ENCODE measurements at regions not wholly inside any gene's neighbourhood (a gene's known extent, or its start where the extent isn't known, plus 50 kb on each side); places are given as distances from the start of the nearest gene placed in this dataset.
A peak's percentile ranks its signal among the peaks of the same experiment; 100 is the strongest.
"Not testable (repeated sequence)": the region's sequence is repeated elsewhere in the genome, so short reads cannot be mapped to it uniquely, and the experiment has no call there.

DNA sequence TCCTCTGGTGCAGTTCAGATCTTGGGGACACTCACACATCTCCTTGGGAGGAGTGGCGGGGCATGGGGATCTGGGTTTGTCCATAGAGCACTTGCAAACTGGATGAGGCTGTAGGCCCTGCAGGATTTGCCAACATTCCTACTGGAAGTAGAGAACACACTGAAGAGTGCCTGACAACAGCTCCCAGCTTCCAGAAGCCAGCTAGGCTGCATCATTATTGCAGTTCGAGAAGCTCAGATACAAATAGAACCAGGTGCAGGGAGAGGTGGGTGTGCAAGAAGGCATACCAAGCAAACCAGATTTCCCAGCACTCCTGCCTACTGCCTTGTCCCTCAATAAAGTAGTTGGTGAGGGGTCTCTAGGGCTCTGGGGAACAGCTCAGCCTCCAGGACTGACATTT lies 52.5 kb downstream of the RHOB start:
- no peak for DNase-seq

- DNase-seq, result peak; percentile 53 to 82 (median 64)
These were observed 55.1 kb downstream of the RHOB start for GRCh38 chr2:20501974-20502373.

GRCh38 chr2:20502496-20502895 lies 55.6 kb downstream of the RHOB start:
- DNase-seq, result not testable (repeated sequence)

DNA sequence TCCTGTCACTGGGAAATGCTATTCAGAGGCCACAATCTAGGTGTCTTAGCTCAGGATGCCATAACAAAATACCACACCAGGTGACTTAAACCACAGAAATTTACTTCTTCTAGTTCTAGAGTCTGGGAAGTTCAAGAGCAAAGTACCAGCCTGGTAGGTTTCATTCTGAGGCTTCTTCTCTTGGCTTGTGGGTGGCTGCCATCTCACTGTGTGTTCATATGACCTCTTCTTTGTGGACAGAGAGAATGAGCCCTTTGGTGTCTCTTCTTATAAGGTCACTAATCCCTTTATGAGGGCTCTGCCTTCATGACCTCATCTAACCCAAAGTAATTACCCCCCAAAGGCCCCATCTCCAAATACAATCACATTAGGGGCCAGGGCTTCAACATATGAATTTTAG lies 57.3 kb downstream of the RHOB start:
- DNase-seq, result peak in 1 of 4 experiments; percentile 21

DNA sequence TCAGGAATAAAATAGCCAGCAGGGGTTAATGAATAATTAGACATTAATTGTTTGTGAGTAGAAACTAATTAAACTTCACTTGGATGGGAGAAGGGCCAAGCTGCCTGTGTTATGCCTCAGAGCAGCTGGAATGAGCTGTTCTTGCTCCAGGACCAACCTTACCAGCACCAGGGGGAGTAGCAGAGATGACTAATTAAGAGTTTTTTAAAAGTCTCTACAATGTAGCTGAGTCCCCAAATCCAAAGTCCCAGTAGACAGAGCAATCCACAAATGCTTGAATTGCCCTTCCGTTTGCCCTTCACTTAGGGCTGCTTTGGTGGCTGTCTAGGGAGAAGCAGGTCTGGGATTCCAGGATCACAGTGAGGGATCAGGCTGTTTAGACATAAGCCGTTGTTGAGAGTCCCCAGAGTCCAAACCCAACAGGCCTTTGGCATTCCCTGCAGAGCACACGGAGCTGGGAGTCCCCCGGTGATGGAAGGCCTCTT lies 59.4 kb downstream of the RHOB start:
- no peak for DNase-seq

GRCh38 chr2:20507166-20507692 lies 60.4 kb downstream of the RHOB start:
- DNase-seq, result peak; percentile 46 to 74 (median 56)

- peak in 1 of 4 experiments; percentile 13 for DNase-seq
These were observed 60.8 kb downstream of the RHOB start for GRCh38 chr2:20507711-20508110.

- DNase-seq, result no peak
These were observed 62.5 kb downstream of the RHOB start for GRCh38 chr2:20509301-20509769.

DNA sequence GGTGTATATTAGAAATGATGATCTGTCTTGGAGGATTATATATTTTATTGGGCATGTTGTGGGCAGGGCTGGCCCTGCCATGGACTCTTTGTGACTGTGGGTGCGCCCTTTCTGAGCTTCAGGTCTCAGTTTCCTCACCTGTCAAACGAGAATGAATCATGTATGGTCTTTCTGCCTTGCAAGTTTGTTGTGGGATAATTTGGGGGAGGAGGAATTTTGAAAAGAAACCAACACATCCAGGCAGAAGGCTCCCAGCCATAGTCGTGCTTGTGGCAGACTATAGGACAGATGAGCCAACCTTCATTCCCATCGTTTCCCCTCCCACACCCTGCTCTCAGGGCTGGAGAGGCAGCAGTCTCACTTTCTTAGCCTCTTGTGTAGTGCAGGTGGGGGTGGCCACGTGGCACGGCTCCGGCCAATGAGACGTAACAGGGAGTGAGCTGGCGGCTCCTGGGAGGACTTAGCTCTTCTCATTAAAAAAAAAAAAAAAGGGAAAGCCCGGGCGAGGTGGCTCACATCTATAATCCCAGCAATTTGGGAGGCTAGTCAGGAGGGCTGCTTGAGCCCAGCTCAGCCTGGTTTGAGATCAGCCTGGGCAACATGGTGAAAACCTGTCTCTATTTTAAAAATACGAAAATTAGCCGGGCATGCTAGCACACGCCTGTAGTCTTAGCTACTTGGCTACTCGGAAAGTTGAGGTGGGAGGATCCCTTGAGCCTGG lies 63.1 kb downstream of the RHOB start:
- DNase-seq, result no peak

DNA sequence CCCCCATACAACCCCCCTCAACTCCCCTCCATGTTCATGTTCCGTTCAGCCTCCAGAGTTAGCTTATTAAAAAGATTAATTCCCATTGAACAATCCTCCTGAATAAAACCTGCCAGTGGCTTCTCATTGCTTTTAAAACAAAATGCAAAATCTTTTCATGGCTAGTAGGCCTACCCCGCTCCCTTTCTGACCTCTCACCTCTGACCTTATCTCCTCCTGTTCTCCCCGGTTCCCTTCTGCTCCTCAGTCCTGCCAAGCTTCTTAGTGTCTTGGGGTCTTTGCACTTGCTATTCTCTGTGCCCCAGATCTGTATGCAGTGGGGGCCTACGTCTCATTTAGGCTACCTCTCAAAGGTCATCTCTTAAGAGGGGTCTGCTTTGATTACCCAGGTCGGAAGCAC lies 64.3 kb downstream of the RHOB start:
- no peak for DNase-seq

DNA sequence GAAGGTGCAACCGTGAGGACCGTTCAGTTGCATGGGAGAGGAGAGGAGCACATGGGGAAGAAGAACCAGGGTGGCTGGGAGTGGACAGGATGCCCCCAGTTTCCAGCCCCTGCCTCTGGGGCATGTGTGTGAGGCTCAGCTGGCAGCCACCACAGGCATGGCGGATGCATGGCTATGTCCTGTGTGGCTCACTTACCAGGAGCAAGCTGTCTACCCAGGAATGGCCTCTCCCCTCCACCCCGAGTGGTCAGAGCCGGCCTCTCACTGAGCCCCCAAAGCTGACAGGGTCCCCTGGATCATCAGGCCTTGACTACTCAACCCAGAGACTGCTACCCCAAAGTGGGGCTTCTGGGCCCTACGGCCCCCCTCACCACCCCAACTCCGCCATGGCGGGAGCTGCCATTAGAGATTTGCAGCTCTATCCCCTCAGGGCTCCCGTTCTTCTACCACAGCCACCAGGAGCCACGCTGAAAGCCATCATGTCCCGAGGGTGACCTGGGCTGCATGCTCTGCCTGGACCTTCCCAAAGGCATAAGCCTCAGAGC lies 65.3 kb downstream of the RHOB start:
- DNase-seq, result no peak

DNA sequence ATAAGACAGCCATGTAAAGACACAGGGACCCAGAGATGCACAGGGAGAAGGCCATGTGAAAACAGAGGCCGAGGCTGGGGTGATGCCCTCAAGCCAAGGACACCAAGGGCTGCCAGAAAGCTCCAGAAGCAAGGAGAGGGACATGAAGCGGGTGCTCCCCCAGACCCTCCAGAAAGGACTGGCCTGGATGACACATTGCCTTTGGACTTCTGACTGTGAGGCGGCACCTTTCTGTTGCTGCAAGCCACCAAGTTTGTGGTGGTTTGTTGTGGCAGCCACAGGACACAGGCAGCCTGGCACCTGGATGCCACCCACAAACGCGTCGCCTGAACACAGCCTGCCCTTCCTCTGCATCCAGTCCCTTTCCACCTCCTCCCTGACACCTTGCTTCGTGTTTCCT lies 67.1 kb downstream of the RHOB start:
- DNase-seq, result no peak

DNA sequence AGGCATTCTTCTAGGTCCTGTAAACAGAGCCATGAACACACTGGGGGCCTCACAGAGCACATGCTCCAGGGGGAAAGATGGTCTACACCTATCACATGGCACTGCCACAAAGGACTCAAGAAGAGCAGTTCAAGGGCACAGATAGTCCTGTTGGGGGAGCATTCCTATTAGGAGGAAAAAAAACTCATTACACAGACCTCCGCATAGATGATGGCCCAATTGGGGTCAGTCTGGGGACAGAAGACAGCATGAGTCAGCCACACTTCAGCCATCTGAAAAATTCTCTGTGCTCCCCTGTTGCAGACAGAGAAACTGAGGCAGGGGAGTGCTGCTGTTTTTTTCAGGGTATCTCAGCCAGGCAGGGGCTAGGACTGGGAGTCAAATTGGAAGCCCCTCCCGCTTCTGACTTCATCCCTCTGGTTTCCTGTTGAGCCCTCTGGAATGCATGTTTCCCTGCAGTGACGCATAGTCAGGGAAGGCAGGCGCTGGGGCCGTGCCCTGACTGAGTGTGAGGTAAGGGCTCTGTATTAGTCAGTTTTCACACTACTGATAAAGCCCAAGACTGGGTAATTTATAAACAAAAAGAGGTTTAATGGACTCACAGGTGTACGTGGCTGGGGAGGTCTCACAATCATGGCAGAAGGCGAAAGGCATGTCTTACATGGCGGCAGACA lies 67.9 kb downstream of the RHOB start:
- no peak for DNase-seq

DNA sequence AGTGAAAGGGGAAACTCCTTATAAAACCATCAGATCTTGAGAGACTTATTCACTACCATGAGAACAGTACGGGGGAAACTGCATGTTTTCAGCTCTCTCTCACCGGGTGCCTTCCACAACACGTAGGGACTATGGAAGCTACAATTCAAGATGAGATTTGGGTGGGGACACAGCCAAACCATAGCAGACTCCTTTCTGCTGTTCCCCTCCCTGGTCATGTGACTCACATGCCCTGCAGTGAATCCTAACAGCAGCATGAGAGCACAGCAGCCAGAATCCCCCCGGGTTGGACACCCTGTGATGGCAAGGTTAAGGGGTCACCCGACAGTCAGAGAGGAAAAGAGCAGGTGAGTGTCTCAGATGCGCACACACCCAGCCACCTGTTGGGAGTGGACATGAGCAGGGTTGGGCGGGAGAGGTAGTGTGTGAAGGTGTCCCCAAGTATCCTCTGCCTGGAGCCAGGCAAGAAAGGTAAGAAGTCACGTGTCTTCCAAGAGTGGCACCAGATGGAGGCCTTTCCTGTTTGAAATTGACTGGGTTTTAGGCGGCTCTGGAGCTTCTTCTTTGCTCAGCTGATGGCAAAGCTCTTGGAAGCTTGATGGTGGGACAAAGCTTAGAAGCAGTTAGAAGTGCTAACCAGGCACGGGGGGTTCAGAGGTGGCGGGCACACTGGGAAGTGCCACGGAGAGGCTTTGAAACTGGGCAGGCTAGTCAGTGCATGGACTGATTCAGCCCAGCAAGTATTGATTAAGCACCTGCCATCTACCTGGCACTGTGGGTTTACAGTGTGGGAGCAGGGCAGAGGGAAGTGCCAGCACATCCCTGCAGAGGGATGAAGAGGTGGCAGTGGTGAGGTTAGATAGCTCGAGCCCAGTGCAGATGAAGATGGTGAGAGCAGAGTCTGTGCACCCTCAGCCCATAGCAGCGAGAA lies 68.7 kb downstream of the RHOB start:
- DNase-seq, result no peak

GRCh38 chr2:20516291-20516645 lies 69.4 kb downstream of the RHOB start:
- DNase-seq, result no peak

DNA sequence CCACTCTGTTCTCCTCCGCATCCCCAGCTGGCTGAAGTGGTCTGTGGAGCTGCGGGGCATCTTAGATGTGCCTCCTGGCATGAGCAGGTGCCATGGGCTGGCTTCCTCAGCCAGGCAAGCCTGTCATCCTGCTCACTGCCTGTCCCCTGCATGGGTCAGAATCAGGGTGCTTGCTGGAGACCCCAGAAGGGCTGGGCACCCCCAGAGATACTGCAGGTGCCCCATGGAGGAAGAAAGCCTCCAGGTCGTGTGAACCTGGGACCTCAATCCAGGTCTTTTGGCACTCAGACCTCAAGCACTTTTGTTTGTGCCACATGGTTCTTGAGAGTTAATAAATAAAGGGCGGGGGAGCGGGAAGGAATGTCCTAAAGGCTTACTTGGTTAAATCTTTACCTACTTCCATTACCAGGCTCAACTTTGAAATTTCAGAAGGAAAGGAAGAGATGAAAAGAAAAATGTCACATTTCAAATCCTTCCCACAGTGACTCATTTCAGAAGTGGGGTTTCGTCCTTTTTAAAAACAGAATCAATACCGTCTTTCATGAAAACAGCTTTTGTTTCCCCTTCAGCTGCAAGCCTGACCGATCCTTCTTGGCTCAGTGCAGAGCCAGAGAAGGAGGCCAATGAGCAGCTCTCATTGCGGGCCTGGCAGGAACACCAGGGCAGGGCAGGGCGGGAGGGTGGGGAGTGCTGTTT lies 69.9 kb downstream of the RHOB start:
- no peak for DNase-seq

DNA sequence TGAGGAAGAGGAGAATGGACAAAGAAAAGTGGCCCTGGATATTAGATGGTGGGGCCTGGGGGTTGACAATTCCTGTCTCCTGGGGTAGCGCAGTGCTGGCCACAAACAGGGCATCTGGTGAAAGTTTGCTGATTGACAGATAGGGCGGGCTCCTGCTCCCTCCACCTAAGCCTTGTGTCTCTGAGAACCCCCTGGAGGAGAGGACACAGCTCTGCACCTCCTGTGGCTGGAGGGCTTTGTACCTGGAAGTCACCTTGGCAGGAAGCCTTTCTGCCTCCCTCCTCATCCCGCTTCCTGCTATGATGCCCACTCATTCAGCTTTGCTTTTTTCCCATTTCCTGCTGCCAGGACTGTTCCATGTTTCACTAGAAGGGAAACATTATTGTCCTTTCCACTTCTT lies 72.4 kb downstream of the RHOB start:
- no peak for DNase-seq

GRCh38 chr2:20520128-20520527 lies 73.3 kb downstream of the RHOB start:
- no peak for DNase-seq

DNA sequence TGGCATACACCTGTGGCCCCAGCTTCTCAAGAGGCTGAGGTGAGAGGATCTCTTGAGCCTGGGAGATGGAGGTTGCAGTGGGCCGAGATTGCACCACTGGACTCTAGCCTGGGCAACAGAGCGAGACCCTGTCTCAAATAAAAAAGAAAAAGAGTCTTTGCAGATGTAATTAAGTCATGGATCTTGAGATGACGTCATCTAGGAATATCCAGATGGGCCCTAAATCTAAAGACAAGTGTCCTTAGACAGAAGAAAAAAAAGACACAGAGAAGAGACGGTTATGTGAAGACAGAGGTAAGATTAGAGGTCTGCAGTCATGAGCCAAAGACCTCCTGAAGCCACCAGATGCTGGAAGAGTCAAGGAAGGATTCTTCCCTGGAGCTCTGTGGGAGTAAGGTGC lies 74.3 kb downstream of the RHOB start:
- DNase-seq, result no peak

GRCh38 chr2:20521682-20522189 lies 74.9 kb downstream of the RHOB start:
- no peak for DNase-seq

DNA sequence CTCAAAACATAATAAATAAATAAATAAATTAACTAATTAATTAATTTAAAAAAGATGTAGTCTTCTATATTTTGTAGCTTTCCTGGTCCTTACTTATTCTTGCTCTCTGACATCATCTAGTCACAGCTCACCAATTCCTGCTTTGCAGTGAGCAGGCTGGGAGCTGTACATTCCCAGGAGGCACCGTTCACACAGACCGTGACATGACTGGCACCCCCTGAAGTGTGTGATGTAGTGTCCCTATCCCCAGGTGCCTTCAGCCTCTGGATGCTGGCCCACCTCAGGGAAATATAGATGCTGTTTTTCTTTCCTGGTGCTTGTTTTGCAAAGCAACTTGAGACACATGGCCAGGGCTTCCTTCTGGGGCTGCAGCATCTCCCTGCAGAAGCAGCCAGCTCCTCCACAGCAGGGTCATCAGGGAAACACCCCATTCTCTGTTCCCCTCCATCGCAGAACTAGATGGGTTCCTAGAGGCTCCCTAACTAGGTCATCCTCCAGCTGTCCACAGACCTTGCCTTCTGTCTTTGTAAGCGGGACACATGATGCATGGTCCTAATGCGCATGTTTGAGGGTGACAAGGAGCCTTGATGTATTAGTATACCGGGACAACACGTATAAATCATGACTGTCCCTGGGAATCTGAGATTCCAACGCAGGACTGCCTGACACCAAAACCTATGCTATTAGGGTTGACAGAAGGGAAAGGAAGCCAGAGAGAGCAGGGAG lies 76.4 kb downstream of the RHOB start:
- no peak for DNase-seq

All from suppressor macrophage (primary cell).